GM19025 (cell line): ENCODE measurements at regions not wholly inside any gene's neighbourhood (a gene's known extent, or its start where the extent isn't known, plus 50 kb on each side); places are given as distances from the start of the nearest gene placed in this dataset.
"Not testable (repeated sequence)": the region's sequence is repeated elsewhere in the genome, so short reads cannot be mapped to it uniquely, and the experiment has no call there.

ENCODE experiments used
- ATAC-seq: cut with Tn5 transposase; IDR thresholded peaks from one replicate; pipeline ENCODE4 v1.9.1; 2021; ENCODE audit warnings: mild to moderate bottlenecking, low read depth, moderate library complexity; ENCODE audit not compliant: unreplicated experiment

- no peak for ATAC-seq
Measured at GRCh38 chr5:138702166-138703077, 50.8 kb upstream of the CTNNA1 start.

- ATAC-seq = no peak
Measured at GRCh38 chr5:138701678-138702077, 51.5 kb upstream of the CTNNA1 start.

DNA sequence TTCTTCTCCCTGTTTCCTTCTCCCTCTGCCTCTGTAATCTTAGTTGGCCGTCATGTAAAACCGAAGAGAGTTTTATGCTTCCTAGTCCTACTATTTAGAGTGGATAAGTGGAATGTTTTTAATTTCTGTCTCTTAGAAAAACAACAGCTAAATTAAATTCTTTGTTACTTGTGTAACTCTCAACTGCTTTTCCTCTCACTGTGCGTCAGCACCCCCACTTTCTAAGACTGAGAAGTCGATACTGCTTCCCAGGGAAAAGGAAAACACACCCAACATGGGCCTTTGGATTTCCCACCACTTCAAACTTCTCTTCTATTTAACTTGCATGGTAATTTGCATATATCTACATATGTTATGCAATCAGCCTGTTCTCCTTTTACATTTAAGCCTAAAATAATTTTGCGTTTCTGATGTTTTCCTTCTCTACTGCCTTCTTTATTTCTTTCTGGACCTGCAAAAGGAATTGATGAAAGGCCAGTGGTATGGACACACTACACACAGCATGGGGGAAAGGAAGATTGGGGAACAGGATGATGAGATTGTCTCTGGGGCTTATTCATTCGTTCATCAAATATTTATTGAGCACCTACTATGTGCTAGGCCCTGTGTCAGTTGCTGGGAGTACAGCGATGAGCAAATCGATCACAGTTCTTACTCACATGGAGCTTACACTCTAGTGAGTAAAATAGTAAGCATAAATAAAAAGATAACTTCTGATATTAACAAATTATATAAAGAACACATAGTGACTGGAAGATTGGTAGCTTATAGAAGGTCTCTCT is 52.5 kb upstream of the CTNNA1 start:
- no peak for ATAC-seq

GRCh38 chr5:138699482-138699881 is 53.7 kb upstream of the CTNNA1 start:
- ATAC-seq = no peak

DNA sequence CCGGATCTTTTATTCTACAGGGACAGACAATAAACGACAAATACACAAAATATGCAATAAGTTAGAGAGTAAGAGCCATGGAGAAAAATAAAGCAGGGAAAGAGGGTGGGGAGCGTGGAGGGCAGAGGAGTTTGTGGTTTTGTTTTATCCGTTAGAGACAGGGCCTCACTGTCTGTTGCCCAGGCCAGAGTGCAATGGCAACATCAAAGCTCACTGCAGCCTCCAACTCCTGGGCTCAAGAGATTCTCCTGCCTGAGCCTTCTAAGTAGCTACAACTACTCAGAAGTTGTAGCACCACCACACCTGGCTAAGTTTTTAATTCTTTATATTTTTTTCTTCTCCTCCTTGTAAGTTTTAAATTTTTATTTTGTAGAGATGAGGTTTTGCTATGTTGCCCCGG is 54.5 kb upstream of the CTNNA1 start:
- ATAC-seq = no peak

- no peak for ATAC-seq
Measured at GRCh38 chr5:138697720-138698360, 55.4 kb upstream of the CTNNA1 start.

GRCh38 chr5:138696501-138696900 is 56.7 kb upstream of the CTNNA1 start:
- ATAC-seq = no peak

GRCh38 chr5:138695781-138696180 is 57.4 kb upstream of the CTNNA1 start:
- ATAC-seq = no peak

- ATAC-seq = no peak
Measured at GRCh38 chr5:138694146-138694545, 59.1 kb upstream of the CTNNA1 start.

- no peak for ATAC-seq
Measured at GRCh38 chr5:138692370-138692769, 60.9 kb upstream of the CTNNA1 start.

DNA sequence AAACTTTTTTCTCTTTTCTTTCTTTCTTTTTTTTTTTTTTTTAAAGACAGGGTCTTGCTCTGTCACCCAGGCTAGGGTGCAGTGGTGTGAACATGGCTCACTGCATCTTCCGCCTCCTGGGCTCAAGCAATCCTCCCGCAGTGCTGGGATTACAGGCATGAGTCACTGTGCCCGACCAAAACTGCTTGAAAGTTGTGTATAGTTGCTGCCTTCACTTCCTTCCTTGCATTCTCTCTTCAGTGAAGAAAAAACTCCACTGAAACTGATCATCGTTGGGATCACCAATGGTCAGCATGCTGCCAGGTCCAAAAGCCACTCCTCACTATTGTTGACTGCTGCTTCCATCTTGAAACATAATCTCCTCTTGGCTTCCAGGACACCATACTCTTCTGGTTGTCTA is 66.6 kb upstream of the CTNNA1 start:
- no peak for ATAC-seq

DNA sequence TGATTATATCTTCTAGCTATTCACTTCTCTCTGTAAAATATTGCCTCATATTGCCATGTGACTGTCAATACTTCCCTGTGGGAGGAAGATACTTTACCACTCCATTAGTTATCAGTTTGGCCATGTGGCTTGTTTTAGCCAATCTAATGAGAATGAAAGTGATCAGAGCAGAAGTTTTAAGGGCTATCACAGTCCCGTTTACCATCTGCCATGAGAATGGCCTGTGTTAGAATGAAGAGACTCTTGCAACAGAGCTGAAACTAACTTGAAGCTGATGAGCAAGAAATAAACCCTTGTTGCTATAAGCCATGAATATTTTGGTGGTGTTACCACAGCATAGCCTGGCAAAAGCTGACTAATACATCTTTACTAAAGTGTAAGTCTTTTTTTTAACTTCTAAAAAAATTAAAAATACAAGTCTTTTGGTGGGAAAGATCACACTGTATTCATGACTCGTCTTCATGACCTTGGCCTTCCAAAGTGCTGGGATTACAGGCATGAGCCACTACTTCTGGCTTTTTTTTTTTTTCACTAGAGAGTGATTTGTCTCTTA is 68.0 kb upstream of the CTNNA1 start:
- ATAC-seq = no peak

- not testable (repeated sequence) for ATAC-seq
Measured at GRCh38 chr5:138682462-138682861, 70.8 kb upstream of the CTNNA1 start.

DNA sequence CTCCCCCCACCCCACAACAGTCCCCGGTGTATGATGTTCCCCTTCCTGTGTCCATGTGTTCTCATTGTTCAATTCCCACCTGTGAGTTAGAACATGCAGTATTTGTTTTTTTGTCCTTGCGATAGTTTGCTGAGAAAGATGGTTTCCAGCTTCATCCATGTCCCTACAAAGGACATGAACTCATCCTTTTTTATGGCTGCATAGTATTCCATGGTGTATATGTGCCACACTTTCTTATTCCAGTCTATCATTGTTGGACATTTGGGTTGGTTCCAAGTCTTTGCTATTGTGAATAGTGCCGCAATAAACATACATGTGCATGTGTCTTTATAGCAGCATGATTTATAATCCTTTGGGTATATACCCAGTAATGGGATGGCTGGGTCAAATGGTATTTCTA is 74.4 kb upstream of the CTNNA1 start:
- not testable (repeated sequence) for ATAC-seq

DNA sequence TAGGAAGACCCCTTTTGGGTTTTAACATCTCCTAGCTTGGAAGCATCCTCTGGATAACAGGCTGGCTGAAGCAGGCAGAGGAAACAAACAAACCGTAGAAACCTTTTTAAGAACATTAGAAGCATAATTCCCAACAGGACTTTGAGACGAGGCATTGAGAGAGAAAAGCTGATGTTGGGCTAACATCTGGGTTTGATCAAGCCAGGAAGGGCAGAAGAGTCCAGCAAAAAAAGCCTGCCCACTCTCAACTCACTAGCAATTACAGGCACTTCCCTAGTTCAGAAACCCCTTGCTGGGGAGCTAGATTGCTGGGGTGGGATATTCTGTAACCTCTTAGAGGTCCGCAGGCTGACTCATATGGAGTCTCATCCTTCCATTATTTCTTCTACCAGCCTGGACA is 75.4 kb upstream of the CTNNA1 start:
- ATAC-seq = no peak

DNA sequence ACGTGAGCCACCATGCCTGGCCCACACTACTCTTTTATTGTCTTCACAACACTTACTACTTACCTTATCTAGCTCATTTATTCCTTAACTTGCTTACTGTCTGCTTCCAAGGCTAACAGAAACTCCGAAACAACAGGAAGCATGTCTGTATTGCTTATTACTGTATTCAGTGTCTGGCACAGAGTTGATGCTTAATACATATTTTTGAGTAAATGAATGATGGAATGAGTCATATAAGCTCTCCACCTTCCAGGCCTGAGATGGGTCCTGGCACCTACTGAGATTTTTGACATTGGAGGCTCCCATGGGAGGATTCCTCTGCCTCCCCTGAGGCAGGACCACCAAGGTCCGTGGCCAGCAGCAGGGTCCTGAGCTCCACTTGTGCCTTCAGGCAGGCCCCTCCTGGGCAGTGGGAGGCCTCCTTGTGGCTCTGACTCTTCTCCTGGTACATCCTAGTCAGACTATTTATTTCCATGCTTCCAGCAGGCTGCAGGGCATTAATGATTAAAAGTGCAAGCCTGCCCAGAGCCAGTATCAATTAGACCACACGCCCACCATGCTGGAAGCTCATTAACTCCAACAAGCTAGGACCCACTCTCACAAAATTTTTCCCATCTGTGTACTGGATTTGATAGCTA is 76.5 kb upstream of the CTNNA1 start:
- no peak for ATAC-seq

- ATAC-seq = no peak
Measured at GRCh38 chr5:138676002-138676401, 77.2 kb upstream of the CTNNA1 start.

- ATAC-seq = no peak
Measured at GRCh38 chr5:138668451-138669380, 84.5 kb upstream of the CTNNA1 start.

DNA sequence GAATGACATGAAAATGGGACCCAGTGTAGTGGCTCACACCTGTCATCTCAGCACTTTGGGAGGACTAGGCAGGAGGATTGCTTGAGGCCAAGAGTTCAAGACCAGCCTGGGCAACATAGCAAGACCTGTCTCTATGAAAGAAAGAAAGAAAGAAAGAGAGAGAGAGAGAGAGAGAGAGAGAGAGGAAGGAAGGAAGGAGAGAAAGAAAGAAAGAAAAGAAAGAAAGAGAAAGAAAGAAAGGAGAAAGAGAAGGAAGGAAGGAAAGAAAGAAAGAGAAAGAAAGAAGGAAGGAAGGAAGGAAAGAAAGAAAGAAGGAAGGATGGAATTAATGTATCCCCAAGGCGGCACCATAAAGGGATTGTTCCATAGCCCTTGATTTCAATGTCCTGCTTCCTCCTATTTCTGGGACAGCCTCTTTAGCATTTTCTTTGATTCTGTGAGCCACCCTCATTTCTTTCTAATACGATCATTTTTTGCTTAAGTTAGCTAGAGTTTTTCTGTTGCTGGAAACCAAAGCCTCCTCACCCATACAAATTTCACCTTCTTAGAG is 85.4 kb upstream of the CTNNA1 start:
- not testable (repeated sequence) for ATAC-seq
